Stimulated activated CD8-positive, alpha-beta memory T cell treated with anti-CD3 and anti-CD28 coated beads, Interleukin-7, amount 100 ng/mL, for 1 hour (primary cell): ENCODE measurements at regions not wholly inside any gene's neighbourhood (a gene's known extent, or its start where the extent isn't known, plus 50 kb on each side); places are given as distances from the start of the nearest gene placed in this dataset.
"Not testable (repeated sequence)": the region's sequence is repeated elsewhere in the genome, so short reads cannot be mapped to it uniquely, and the experiment has no call there.

Experiments used
- DNase-seq, 2 donors: peaks; one replicate each; pipeline ENCODE4 v3.0.0-alpha.2; 2020; ENCODE audit warnings: low read depth in 2 of 2

GRCh38 chr9:27802418-27802817, 229.1 kb upstream of the C9orf72 start:
- no peak for DNase-seq

DNA sequence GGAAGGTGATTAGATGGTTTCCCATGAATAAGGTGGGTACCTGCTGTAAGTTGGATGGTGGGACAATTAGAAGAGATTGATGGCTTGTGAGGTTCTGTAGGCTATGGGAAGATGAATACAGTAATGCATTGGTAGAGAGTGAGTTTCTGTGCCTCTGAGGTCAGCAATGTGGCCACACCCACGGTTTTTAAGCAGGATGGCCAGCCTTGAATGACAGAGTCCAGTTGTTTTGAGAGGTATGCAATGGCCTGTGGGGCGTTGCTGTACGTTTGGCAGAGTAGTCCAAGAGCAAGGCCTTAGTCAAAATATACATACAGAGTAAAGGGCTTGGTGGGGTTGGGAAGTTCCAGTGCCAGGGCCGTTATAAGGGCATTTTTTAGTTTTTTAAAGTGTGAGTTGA, 235.6 kb upstream of the C9orf72 start:
- no peak for DNase-seq

DNA sequence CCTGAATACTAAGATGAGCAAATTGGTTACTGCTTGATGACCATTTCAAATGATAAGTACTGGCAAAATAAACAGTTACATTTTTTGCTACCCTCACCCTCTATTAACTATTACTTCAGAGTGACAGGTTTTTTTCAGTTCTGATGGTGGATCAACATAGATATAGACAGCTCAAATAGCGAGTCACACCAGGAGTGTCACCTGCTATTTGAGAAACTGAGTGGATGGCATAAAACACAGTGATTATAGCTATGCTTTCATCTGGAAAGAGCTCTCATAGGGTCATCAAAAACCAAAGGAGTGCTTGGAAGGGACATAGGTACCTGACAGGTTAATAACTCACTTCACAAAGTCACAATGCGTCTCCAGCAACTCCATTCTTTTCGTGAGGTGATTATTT, 244.5 kb upstream of the C9orf72 start:
- DNase-seq: no peak

DNA sequence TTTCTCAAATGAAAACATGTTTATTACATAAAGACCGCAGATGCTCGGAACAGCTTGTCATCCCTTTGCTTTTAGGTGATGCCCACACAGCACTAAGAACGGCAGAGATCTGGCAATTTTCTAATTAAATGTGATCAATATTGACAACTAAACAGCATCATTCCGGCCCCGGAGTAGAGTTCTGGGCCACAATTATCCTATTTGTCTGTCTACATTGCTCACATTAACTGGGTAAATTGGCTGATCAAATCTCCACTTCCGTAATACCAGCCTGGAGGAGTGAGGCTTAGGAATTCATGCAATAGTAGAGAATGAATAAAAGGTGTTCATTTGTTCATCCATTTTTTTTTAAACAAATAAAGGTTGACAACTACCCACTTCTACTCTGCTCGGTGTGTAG, 245.1 kb upstream of the C9orf72 start:
- no peak for DNase-seq

DNA sequence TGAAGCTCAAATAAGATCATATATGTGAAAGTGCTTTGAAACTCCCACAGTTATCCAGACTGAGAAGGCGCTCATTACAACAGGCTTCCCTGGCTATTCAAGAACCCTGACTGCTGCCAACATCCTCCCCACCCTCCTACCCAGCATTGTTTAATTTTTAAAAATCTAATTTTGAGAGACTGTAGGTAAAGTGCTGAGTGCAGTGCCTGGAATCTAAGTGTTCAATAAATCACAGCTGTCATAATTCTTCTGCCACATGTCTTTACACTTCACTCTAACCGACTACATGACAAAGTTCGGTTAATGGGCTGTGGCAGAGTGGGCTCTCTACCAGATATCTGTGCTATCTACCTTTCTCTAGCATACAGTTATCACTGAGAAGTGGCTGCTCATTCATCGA, 255.6 kb upstream of the C9orf72 start:
- no peak for DNase-seq

GRCh38 chr9:27829621-27830020, 256.3 kb upstream of the C9orf72 start:
- DNase-seq: no peak

- not testable (repeated sequence) for DNase-seq
These were observed 258.8 kb upstream of the C9orf72 start for GRCh38 chr9:27832108-27832507.

- DNase-seq: no peak
These were observed 262.0 kb upstream of the C9orf72 start for GRCh38 chr9:27835286-27835685.

DNA sequence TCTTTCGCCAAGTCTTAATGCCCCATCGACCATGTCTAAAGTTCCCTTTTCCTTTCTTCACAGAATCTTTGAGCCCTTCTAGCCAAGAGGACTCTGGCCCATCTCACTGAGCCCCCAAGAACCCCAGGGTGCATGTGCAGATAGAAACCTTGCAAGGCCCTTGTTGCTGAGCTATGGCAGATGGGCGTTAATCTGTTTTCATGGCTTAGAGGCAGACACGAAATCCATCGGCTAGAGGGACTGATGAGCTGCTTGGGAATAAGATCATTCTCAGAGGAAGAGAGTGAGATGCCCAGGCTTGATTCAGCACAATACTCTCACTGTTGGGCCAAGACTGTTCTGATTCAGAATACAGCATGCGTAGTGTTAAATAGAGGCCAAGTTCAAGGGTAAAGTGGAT, 262.5 kb upstream of the C9orf72 start:
- DNase-seq: no peak

- DNase-seq: no peak
These were observed 263.6 kb upstream of the C9orf72 start for GRCh38 chr9:27836661-27837401.

GRCh38 chr9:27838876-27839275, 265.6 kb upstream of the C9orf72 start:
- DNase-seq: no peak

GRCh38 chr9:27839767-27840166, 266.5 kb upstream of the C9orf72 start:
- DNase-seq: not testable (repeated sequence)

- DNase-seq: no peak
These were observed 271.5 kb upstream of the C9orf72 start for GRCh38 chr9:27844797-27845196.

DNA sequence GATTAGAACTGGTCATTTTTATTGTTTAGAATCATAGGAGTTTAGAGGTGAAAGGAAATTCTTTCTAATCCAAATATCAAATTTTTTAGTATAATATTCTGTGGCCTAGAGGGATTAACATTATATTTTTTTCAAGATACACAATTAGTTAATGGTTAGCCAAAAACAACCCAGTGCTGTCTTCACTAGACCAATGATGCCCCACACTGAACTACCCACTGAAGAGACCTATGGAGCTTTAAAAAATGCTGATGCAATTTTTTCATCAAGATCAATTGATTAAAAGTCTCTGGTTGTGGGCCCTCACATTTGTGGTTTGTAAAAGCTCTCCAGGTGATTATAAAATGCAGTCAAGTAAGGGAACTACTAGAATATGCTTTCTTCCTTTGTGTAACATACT, 274.1 kb upstream of the C9orf72 start:
- DNase-seq: no peak

GRCh38 chr9:27847818-27848217, 274.5 kb upstream of the C9orf72 start:
- no peak for DNase-seq

DNA sequence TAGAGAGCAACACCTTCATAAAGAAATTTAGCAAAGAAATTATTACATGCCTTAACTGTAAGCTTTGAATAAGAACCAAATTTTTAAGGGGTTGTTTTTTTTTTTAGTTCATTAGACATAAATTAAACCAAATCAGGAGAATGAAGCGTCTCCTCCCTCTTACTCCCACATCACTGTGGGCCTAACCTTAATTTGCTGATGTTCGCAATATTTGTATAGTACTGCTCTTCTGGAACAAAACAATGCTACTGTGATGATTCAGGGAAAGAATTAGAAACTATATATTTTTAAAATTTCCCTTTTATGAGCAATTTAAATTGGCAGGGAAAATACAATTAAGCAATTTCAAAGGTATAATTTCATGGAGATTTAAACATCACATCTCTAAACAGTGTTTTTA, 275.0 kb upstream of the C9orf72 start:
- no peak for DNase-seq

DNA sequence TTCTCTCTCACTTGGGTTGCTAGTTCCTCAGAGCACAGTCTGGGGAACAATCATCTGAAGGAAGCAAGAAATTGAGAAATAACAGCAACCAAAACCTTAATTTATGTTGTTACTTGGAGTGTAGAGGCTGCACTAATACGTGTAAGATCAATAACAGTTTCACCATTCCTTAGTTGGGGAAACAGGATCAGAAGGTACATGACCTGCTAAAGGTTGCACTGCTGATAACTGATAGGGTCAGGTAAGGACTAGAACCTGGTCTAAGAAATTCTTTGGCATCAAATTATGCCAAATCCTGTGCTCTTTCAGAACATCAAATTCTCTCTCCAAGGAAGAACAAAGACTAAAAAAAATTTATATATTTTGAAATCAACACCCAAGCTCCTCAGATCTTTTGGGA, 278.6 kb upstream of the C9orf72 start:
- no peak for DNase-seq

GRCh38 chr9:27853529-27853928, 280.2 kb upstream of the C9orf72 start:
- no peak for DNase-seq

GRCh38 chr9:27856054-27856453, 282.8 kb upstream of the C9orf72 start:
- no peak for DNase-seq

- no peak for DNase-seq
These were observed 283.5 kb upstream of the C9orf72 start for GRCh38 chr9:27856748-27857147.

- no peak for DNase-seq
These were observed 288.6 kb upstream of the C9orf72 start for GRCh38 chr9:27861887-27862286.

GRCh38 chr9:27864644-27865438, 291.6 kb upstream of the C9orf72 start:
- DNase-seq: no peak

DNA sequence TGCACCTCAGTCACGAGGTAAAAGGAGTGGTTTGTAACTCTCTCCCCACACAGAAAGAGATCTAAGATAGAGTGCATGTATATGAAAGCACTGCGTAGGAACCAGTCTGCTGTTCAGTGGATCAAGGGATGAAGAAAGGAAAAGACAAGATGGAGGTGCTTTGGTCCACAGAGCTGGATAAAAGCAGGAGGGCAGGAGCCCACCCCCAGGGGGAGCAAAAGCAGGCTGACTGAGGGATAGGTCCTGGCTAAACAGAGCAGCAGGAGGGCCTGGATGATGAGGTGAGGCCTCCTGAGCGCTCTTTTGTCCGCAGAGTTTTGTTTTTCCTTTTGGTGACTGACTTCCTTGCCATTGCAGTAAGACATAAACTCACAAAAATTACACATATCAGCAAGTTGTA, 293.5 kb upstream of the C9orf72 start:
- DNase-seq: no peak
